Esophagus muscularis mucosa (tissue), 4 donors: ENCODE measurements at regions not wholly inside any gene's neighbourhood (a gene's known extent, or its start where the extent isn't known, plus 50 kb on each side); places are given as distances from the start of the nearest gene placed in this dataset.

Experiments
- DNase-seq: peaks from one replicate; pipeline ENCODE4 v3.0.0-alpha.2; 2017; ENCODE audit errors: extremely low spot score
- H3K27ac ChIP-seq, 4 donors: fragments of 200-600 bp; sonication (generic); replicated peaks in 1 of 4; 1 replicate in 3 of 4; 2 replicates in 1 of 4; pipeline ENCODE4 v1.5.1; 2016 to 2019; ENCODE audit warnings: mild to moderate bottlenecking in 1 of 4
- H3K27me3 ChIP-seq, 4 donors: fragments of 200-600 bp; sonication (generic); one replicate each; pipeline versions ENCODE4 v1.5.1 to v1.6.0; 2016 to 2019
- H3K36me3 ChIP-seq, 4 donors: fragments of 200-600 bp; sonication (generic); one replicate each; pipeline ENCODE4 v1.5.1; 2016 to 2019
- H3K4me1 ChIP-seq, 4 donors: fragments of 200-600 bp; sonication (generic); one replicate each; pipeline ENCODE4 v1.5.1; 2016 to 2019
- H3K4me3 ChIP-seq, 4 donors: fragments of 200-600 bp; sonication (generic); 1 replicate in 2 of 4; 2 replicates in 2 of 4; pipeline ENCODE4 v1.5.1; 2016 to 2019; ENCODE audit warnings: mild to moderate bottlenecking in 4 of 4, moderate library complexity in 1 of 4
- H3K9me3 ChIP-seq, 4 donors: fragments of 200-600 bp; sonication (generic); 1 replicate in 3 of 4; 2 replicates in 1 of 4; pipeline ENCODE4 v1.5.1; 2016 to 2019
- CTCF ChIP-seq, 3 experiments: fragments of 200-600 bp in 2 of 3; fragments of 450-650 bp in 1 of 3; sonication (generic) in 2 of 3; IDR thresholded peaks; one replicate each; pipeline ENCODE4 v1.5.1; 2017 to 2019; ENCODE audit warnings: antibody characterized with exemption in 3 of 3, mild to moderate bottlenecking in 2 of 3, moderate library complexity in 1 of 3
- EP300 ChIP-seq: sonication (generic); formaldehyde crosslinking; IDR thresholded peaks from one replicate; pipeline ENCODE4 v1.6.1; 2017; ENCODE audit warnings: antibody characterized with exemption
- POLR2A ChIP-seq: fragments of 450-650 bp; IDR thresholded peaks from one replicate; pipeline ENCODE4 v1.6.1; 2017; ENCODE audit warnings: antibody characterized with exemption, moderate library complexity, mild to moderate bottlenecking, low read depth
- POLR2AphosphoS5 ChIP-seq, 2 donors: sonication (generic); formaldehyde crosslinking; IDR thresholded peaks; one replicate each; pipeline ENCODE4 v1.6.1; 2017; ENCODE audit warnings: antibody characterized with exemption in 2 of 2
- WGBS: methylation state at CpG from one replicate; pipeline ENCODE4 v1.1.5; 2018; 5-methylcytosine and 5-hydroxymethylcytosine counted together
- intact Hi-C: fragments of 100-400 bp; cut with DNase I; formaldehyde crosslinking; loops from one replicate; pipeline ENCODE4 v1.15.1; 2023

DNA sequence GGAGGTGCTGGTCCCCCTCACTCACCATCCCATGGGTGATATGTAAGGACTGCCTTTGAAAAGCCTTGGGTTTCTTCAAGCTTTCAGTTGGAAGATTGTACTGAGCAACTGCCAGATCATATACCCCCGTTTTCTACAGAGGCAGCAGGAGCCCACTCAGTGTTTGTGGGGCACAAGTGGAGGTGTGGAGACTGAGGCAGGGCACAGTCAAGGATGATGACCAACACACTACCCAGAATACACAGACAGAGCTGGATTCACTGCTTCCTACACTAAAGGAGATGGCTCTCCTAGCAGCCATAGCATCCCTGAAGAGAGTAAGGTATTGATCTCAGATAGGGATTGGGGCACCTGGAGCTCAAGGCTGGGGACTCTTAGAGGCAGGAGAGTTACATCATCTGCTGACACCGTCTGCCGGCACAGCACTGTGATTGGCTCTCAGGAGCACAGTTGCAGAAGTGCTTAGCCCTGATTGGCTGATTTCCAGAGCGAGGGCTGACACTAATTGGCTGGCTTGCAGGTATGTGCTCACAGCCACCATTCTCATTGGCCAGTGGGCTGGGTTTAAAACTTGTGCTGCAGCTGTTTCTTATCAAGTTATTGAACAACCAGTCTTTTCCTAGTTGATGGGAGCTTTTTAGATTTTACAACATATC is 77.9 kb upstream of the PFKP start:
- Histone ChIP-seq H3K36me3 (no peaks in the 10 kb centered on the region), H3K27ac (no peak overlapping the region), H3K27me3 (peaks cover 0 to 42% (median 0%) of the 10 kb centered on the region in 4 donors), H3K4me3 (no peak overlapping the region), H3K9me3 (peaks cover 0 to 11% (median 10%) of the 10 kb centered on the region in 4 donors), H3K4me1 (peaks cover 0 to 11% (median 0%) of the 10 kb centered on the region in 4 donors)
- TF ChIP-seq POLR2AphosphoS5 (IDR thresholded peaks at IDR 0.05) (no peak), POLR2A (no peak), EP300 (no peak), CTCF (IDR thresholded peaks at IDR 0.05) (no peak)
- WGBS: 85% methylated on average over 4 of the region's 4 CpGs
- no peak for DNase-seq
- intact Hi-C loops: no loop called here

DNA sequence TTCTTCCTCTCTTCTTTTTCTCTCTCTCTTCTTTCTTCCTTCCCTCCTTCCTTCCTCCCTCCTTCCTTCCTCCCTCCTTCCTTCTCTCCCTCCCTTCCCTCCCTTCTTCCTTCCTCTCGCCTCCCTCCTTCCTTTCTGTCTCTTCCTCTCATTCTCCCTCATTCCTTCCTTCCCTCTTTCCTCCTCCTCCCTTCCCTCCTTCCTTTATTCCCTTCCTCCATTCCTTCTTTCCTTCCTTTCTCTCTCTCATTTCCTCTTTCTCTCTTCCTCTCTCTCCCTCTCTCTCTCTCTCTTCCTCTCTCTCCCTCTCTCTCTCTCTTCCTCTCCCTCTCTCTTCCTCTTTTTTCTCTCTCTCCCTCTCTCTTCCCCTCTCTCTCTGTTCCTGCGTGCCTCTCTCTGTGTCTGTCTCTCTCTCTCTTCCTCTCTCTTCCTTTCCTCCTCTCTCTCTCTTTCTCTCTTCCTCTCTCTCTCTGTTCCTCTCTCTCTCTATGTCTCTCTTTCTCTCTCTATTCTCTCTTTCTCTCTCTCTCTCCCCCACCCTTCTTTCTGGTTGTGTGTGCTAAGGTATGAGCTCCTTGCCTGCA is 80.1 kb upstream of the PFKP start:
- intact Hi-C loops: no loop called here
- Histone ChIP-seq H3K36me3 (no peaks in the 10 kb centered on the region), H3K4me3 (no peak overlapping the region), H3K27me3 (peaks cover 0 to 40% (median 0%) of the 10 kb centered on the region in 4 donors), H3K4me1 (peaks cover 0 to 11% (median 0%) of the 10 kb centered on the region in 4 donors), H3K9me3 (peaks cover 0 to 11% (median 10%) of the 10 kb centered on the region in 4 donors), H3K27ac (no peak overlapping the region)
- 47% methylated on average over 2 of the region's 2 CpGs for WGBS
- TF ChIP-seq POLR2A (no peak), POLR2AphosphoS5 (IDR thresholded peaks at IDR 0.05) (no peak), CTCF (IDR thresholded peaks at IDR 0.05) (no peak), EP300 (no peak)
- no peak for DNase-seq

DNA sequence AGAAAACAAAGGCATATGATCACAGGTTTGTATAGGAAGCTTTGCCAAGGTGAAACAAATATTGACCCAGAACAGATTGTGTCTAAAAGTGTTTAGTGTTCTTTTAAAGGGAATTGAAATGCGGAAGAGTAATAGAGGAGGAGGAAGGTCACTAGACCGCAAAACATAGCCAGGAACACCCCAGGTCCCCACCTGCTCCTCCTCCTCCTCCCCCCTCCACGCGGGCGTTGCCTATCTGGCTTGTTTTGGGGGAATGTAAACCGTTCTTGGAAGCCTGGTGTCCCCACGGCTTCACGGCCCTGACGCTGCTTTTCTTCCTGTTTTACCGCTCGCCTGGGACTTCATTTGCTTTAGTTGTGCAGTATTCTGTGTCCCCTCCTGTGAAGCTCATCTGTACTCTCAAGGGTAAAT is 81.0 kb upstream of the PFKP start:
- Histone ChIP-seq H3K36me3 (no peaks in the 10 kb centered on the region), H3K4me3 (no peak overlapping the region), H3K9me3 (peaks cover 0 to 11% (median 10%) of the 10 kb centered on the region in 4 donors), H3K27ac (peak overlapping the region in 1 of 4 donors; percentile 40), H3K4me1 (peaks cover 0 to 11% (median 0%) of the 10 kb centered on the region in 4 donors), H3K27me3 (peaks cover 0 to 40% (median 0%) of the 10 kb centered on the region in 4 donors)
- no peak for DNase-seq
- intact Hi-C loops: no loop called here
- no peak for TF ChIP-seq POLR2A
- TF ChIP-seq EP300: no peak
- no peak for TF ChIP-seq CTCF (IDR thresholded peaks at IDR 0.05)
- TF ChIP-seq POLR2AphosphoS5 (IDR thresholded peaks at IDR 0.05): no peak
- WGBS: 45% methylated on average over 11 of the region's 11 CpGs

- no peak for TF ChIP-seq EP300
- TF ChIP-seq POLR2A: no peak
- TF ChIP-seq CTCF (IDR thresholded peaks at IDR 0.05): no peak
- no peak for TF ChIP-seq POLR2AphosphoS5 (IDR thresholded peaks at IDR 0.05)
- peak overlapping the region in 1 of 4 donors; percentile 40 for H3K27ac ChIP-seq
- H3K4me1 ChIP-seq: peaks cover 0 to 11% (median 0%) of the 10 kb centered on the region in 4 donors
- intact Hi-C loops: no loop called here
- H3K9me3 ChIP-seq: peaks cover 0 to 11% (median 10%) of the 10 kb centered on the region in 4 donors
- WGBS: 45% methylated on average over 11 of the region's 11 CpGs
- no peaks in the 10 kb centered on the region for H3K36me3 ChIP-seq
- H3K4me3 ChIP-seq: no peak overlapping the region
- DNase-seq: no peak
- peaks cover 0 to 40% (median 0%) of the 10 kb centered on the region in 4 donors for H3K27me3 ChIP-seq
These were observed 81.6 kb upstream of the PFKP start for GRCh38 chr10:2985729-2986232.
